ENCODE measurements at regions not wholly inside any gene's neighbourhood (a gene's known extent, or its start where the extent isn't known, plus 50 kb on each side); places are given as distances from the start of the nearest gene placed in this dataset.

- Mint-ChIP-seq H3K36me3 (ENCODE audit: low read depth) (no peaks in the 10 kb centered on the region), H3K9me3 (no peaks in the 10 kb centered on the region), H3K27ac (no peak overlapping the region), H3K4me1 (ENCODE audit: low read depth) (no peaks in the 10 kb centered on the region), H3K4me3 (no peak overlapping the region), H3K27me3 (ENCODE audit: low read depth) (no peaks in the 10 kb centered on the region)
Measured at GRCh38 chr6:4521070-4521469, 255.1 kb upstream of the CDYL start.

GRCh38 chr6:4518506-4518905, 257.7 kb upstream of the CDYL start:
- H3K4me3 Mint-ChIP-seq, result no peak overlapping the region
- no peak overlapping the region for H3K27ac Mint-ChIP-seq
- H3K9me3 Mint-ChIP-seq, result no peaks in the 10 kb centered on the region
- no peaks in the 10 kb centered on the region for H3K36me3 Mint-ChIP-seq (ENCODE audit: low read depth)
- H3K27me3 Mint-ChIP-seq (ENCODE audit: low read depth), result no peaks in the 10 kb centered on the region
- H3K4me1 Mint-ChIP-seq (ENCODE audit: low read depth), result no peaks in the 10 kb centered on the region

- Mint-ChIP-seq H3K4me1 (ENCODE audit: low read depth) (no peaks in the 10 kb centered on the region), H3K4me3 (no peak overlapping the region), H3K9me3 (no peaks in the 10 kb centered on the region), H3K27me3 (ENCODE audit: low read depth) (no peaks in the 10 kb centered on the region), H3K27ac (no peak overlapping the region), H3K36me3 (ENCODE audit: low read depth) (no peaks in the 10 kb centered on the region)
Measured at GRCh38 chr6:4516206-4516605, 260.0 kb upstream of the CDYL start.

GRCh38 chr6:4513561-4513960, 262.6 kb upstream of the CDYL start:
- H3K27ac Mint-ChIP-seq, result no peak overlapping the region

GRCh38 chr6:4512051-4512471, 264.1 kb upstream of the CDYL start:
- H3K4me1 Mint-ChIP-seq (ENCODE audit: low read depth), result no peaks in the 10 kb centered on the region

More at GRCh38 chr6:4513561-4513960, 262.6 kb upstream of the CDYL start:
- H3K36me3 Mint-ChIP-seq (ENCODE audit: low read depth), result no peaks in the 10 kb centered on the region
- no peak overlapping the region for H3K4me3 Mint-ChIP-seq
- H3K27me3 Mint-ChIP-seq (ENCODE audit: low read depth), result no peaks in the 10 kb centered on the region
- no peaks in the 10 kb centered on the region for H3K9me3 Mint-ChIP-seq
- no peaks in the 10 kb centered on the region for H3K4me1 Mint-ChIP-seq (ENCODE audit: low read depth)

GRCh38 chr6:4511641-4512020, 264.6 kb upstream of the CDYL start:
- Mint-ChIP-seq H3K27me3 (ENCODE audit: low read depth) (no peaks in the 10 kb centered on the region), H3K4me3 (no peak overlapping the region), H3K27ac (no peak overlapping the region), H3K36me3 (ENCODE audit: low read depth) (no peaks in the 10 kb centered on the region), H3K9me3 (no peaks in the 10 kb centered on the region), H3K4me1 (ENCODE audit: low read depth) (no peaks in the 10 kb centered on the region)

More at GRCh38 chr6:4512051-4512471, 264.1 kb upstream of the CDYL start:
- no peaks in the 10 kb centered on the region for H3K9me3 Mint-ChIP-seq
- H3K27ac Mint-ChIP-seq, result no peak overlapping the region
- H3K36me3 Mint-ChIP-seq (ENCODE audit: low read depth), result no peaks in the 10 kb centered on the region
- no peaks in the 10 kb centered on the region for H3K27me3 Mint-ChIP-seq (ENCODE audit: low read depth)
- H3K4me3 Mint-ChIP-seq, result no peak overlapping the region

- Mint-ChIP-seq H3K4me1 (ENCODE audit: low read depth) (no peaks in the 10 kb centered on the region), H3K27ac (no peak overlapping the region), H3K27me3 (ENCODE audit: low read depth) (no peaks in the 10 kb centered on the region), H3K4me3 (no peak overlapping the region), H3K36me3 (ENCODE audit: low read depth) (no peaks in the 10 kb centered on the region), H3K9me3 (no peaks in the 10 kb centered on the region)
Measured at GRCh38 chr6:4510906-4511640, 265.1 kb upstream of the CDYL start.

GRCh38 chr6:4510317-4510716, 265.9 kb upstream of the CDYL start:
- Mint-ChIP-seq H3K4me1 (ENCODE audit: low read depth) (no peaks in the 10 kb centered on the region), H3K27me3 (ENCODE audit: low read depth) (no peaks in the 10 kb centered on the region), H3K9me3 (no peaks in the 10 kb centered on the region), H3K36me3 (ENCODE audit: low read depth) (no peaks in the 10 kb centered on the region), H3K4me3 (no peak overlapping the region), H3K27ac (no peak overlapping the region)

GRCh38 chr6:4509506-4509905, 266.7 kb upstream of the CDYL start:
- Mint-ChIP-seq H3K9me3 (no peaks in the 10 kb centered on the region), H3K4me3 (no peak overlapping the region)

GRCh38 chr6:4506792-4507191, 269.4 kb upstream of the CDYL start:
- Mint-ChIP-seq H3K4me3 (no peak overlapping the region), H3K36me3 (ENCODE audit: low read depth) (no peaks in the 10 kb centered on the region), H3K4me1 (ENCODE audit: low read depth) (no peaks in the 10 kb centered on the region), H3K27me3 (ENCODE audit: low read depth) (no peaks in the 10 kb centered on the region), H3K27ac (no peak overlapping the region), H3K9me3 (no peaks in the 10 kb centered on the region)

More at GRCh38 chr6:4509506-4509905, 266.7 kb upstream of the CDYL start:
- Mint-ChIP-seq H3K36me3 (ENCODE audit: low read depth) (no peaks in the 10 kb centered on the region), H3K27ac (no peak overlapping the region), H3K27me3 (ENCODE audit: low read depth) (no peaks in the 10 kb centered on the region), H3K4me1 (ENCODE audit: low read depth) (no peaks in the 10 kb centered on the region)

GRCh38 chr6:4506223-4506622, 270.0 kb upstream of the CDYL start:
- Mint-ChIP-seq H3K27me3 (ENCODE audit: low read depth) (no peaks in the 10 kb centered on the region), H3K4me3 (no peak overlapping the region), H3K4me1 (ENCODE audit: low read depth) (no peaks in the 10 kb centered on the region), H3K9me3 (no peaks in the 10 kb centered on the region), H3K36me3 (ENCODE audit: low read depth) (no peaks in the 10 kb centered on the region), H3K27ac (no peak overlapping the region)

- no peaks in the 10 kb centered on the region for H3K27me3 Mint-ChIP-seq (ENCODE audit: low read depth)
- H3K36me3 Mint-ChIP-seq (ENCODE audit: low read depth), result no peaks in the 10 kb centered on the region
Measured at GRCh38 chr6:4504700-4505099, 271.5 kb upstream of the CDYL start.

GRCh38 chr6:4503700-4504099, 272.5 kb upstream of the CDYL start:
- H3K36me3 Mint-ChIP-seq (ENCODE audit: low read depth), result no peaks in the 10 kb centered on the region
- no peaks in the 10 kb centered on the region for H3K27me3 Mint-ChIP-seq (ENCODE audit: low read depth)
- no peak overlapping the region for H3K27ac Mint-ChIP-seq
- no peaks in the 10 kb centered on the region for H3K4me1 Mint-ChIP-seq (ENCODE audit: low read depth)
- H3K9me3 Mint-ChIP-seq, result no peaks in the 10 kb centered on the region
- no peak overlapping the region for H3K4me3 Mint-ChIP-seq

More at GRCh38 chr6:4504700-4505099, 271.5 kb upstream of the CDYL start:
- no peak overlapping the region for H3K4me3 Mint-ChIP-seq
- H3K9me3 Mint-ChIP-seq, result no peaks in the 10 kb centered on the region
- no peak overlapping the region for H3K27ac Mint-ChIP-seq
- no peaks in the 10 kb centered on the region for H3K4me1 Mint-ChIP-seq (ENCODE audit: low read depth)

GRCh38 chr6:4496284-4496683, 279.9 kb upstream of the CDYL start:
- Mint-ChIP-seq H3K27ac (no peak overlapping the region), H3K4me3 (no peak overlapping the region), H3K27me3 (ENCODE audit: low read depth) (no peaks in the 10 kb centered on the region), H3K9me3 (no peaks in the 10 kb centered on the region), H3K4me1 (ENCODE audit: low read depth) (no peaks in the 10 kb centered on the region), H3K36me3 (ENCODE audit: low read depth) (no peaks in the 10 kb centered on the region)

GRCh38 chr6:4491501-4492260, 284.5 kb upstream of the CDYL start:
- Mint-ChIP-seq H3K4me3 (no peak overlapping the region), H3K27me3 (ENCODE audit: low read depth) (no peaks in the 10 kb centered on the region), H3K4me1 (ENCODE audit: low read depth) (no peaks in the 10 kb centered on the region), H3K36me3 (ENCODE audit: low read depth) (no peaks in the 10 kb centered on the region), H3K9me3 (peaks cover 23% of the 10 kb centered on the region), H3K27ac (no peak overlapping the region)
